Vagina (tissue), 2 donors: ENCODE measurements at regions not wholly inside any gene's neighbourhood (a gene's known extent, or its start where the extent isn't known, plus 50 kb on each side); places are given as distances from the start of the nearest gene placed in this dataset.

Experiments
- CTCF ChIP-seq, 3 experiments: fragments of 450-650 bp in 2 of 3; fragments of 200-600 bp in 1 of 3; sonication (generic) in 1 of 3; IDR thresholded peaks; one replicate each; pipeline ENCODE4 v1.5.1; 2017 to 2019; ENCODE audit warnings: antibody characterized with exemption in 3 of 3, mild to moderate bottlenecking in 2 of 3, moderate library complexity in 2 of 3
- POLR2A ChIP-seq, 2 donors: fragments of 450-650 bp; IDR thresholded peaks; one replicate each; pipeline ENCODE4 v1.6.1; 2017; ENCODE audit warnings: antibody characterized with exemption in 2 of 2, mild to moderate bottlenecking in 2 of 2, moderate library complexity in 2 of 2

DNA sequence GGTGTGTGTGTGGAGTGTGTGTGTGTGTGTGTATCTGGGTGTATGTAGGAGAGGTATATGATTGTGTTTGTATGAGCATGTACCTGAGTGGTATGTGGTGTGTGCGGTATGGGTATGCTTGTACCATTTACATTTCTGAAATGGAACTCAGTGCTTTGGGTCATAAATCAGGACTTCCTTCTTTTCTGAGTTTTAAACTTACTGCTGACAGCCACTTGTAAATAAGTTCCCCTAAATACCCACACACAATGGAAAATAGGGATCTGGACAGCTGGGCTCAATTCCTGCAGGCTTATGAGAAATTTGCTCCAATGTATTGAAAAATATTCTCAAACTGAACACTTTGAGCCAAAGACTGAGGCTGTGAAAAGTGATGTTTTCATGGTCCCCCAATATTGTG lies 293.6 kb downstream of the HLX start:
- TF ChIP-seq CTCF (IDR thresholded peaks at IDR 0.05) (no peak), POLR2A (IDR thresholded peaks at IDR 0.05) (no peak)
